Mesendoderm (in vitro differentiated cells): ENCODE measurements at regions not wholly inside any gene's neighbourhood (a gene's known extent, or its start where the extent isn't known, plus 50 kb on each side); places are given as distances from the start of the nearest gene placed in this dataset.

Experiments
- DNase-seq: peaks from one replicate; pipeline ENCODE4 v3.0.0; 2013
- H2AK5ac ChIP-seq: 2 replicates; pipeline ENCODE4 v1.6.1; 2013; ENCODE audit warnings: low read length, inconsistent platforms
- H2BK120ac ChIP-seq: 2 replicates; pipeline ENCODE4 v1.6.1; 2013; ENCODE audit warnings: low read depth, mild to moderate bottlenecking, low read length, moderate library complexity, mixed read lengths
- H2BK15ac ChIP-seq: replicated peaks from 2 replicates; pipeline ENCODE4 v1.6.1; 2013; ENCODE audit warnings: low read depth, mild to moderate bottlenecking, moderate library complexity
- H2BK5ac ChIP-seq: 2 replicates; pipeline ENCODE4 v1.6.1; 2013; ENCODE audit warnings: low read length, inconsistent platforms
- H3K18ac ChIP-seq: 2 replicates; pipeline ENCODE4 v1.6.1; 2013; ENCODE audit warnings: mild to moderate bottlenecking, low read length, mixed read lengths
- H3K23ac ChIP-seq: one replicate; pipeline ENCODE4 v1.6.1; 2013; ENCODE audit warnings: low read length
- H3K27ac ChIP-seq: 2 replicates; pipeline ENCODE4 v1.5.1; 2013; ENCODE audit warnings: low read depth, mild to moderate bottlenecking, inconsistent platforms, low read length, moderate library complexity
- H3K27me3 ChIP-seq: 2 replicates; pipeline ENCODE4 v1.6.1; 2013; ENCODE audit warnings: low read length, control low read depth, mild to moderate bottlenecking, inconsistent platforms; ENCODE audit not compliant: insufficient read depth, poor library complexity
- H3K36me3 ChIP-seq: 2 replicates; pipeline ENCODE4 v1.6.1; 2013; ENCODE audit warnings: low read length, inconsistent platforms; ENCODE audit not compliant: control insufficient read depth, insufficient read depth
- H3K4ac ChIP-seq: one replicate; pipeline ENCODE4 v1.6.1; 2013; ENCODE audit warnings: low read depth, mild to moderate bottlenecking, low read length, moderate library complexity
- H3K4me1 ChIP-seq: 2 replicates; pipeline ENCODE4 v1.6.1; 2013; ENCODE audit warnings: low read depth, low read length, inconsistent platforms; ENCODE audit not compliant: control insufficient read depth
- H3K4me2 ChIP-seq: 2 replicates; pipeline ENCODE4 v1.6.1; 2013; ENCODE audit warnings: low read length
- H3K4me3 ChIP-seq: 2 replicates; pipeline ENCODE4 v1.5.1; 2013; ENCODE audit warnings: mild to moderate bottlenecking, low read length
- H3K56ac ChIP-seq: one replicate; pipeline ENCODE4 v1.6.1; 2013; ENCODE audit warnings: low read length
- H3K79me1 ChIP-seq: 2 replicates; pipeline ENCODE4 v1.6.1; 2013; ENCODE audit warnings: low read length, inconsistent platforms
- H3K79me2 ChIP-seq: 2 replicates; pipeline ENCODE4 v1.6.1; 2013; ENCODE audit warnings: mild to moderate bottlenecking, low read length; ENCODE audit not compliant: control insufficient read depth, insufficient read depth
- H3K9ac ChIP-seq: 2 replicates; pipeline ENCODE4 v1.6.1; 2013; ENCODE audit warnings: low read length, inconsistent platforms
- H4K5ac ChIP-seq: one replicate; pipeline ENCODE4 v1.6.1; 2013; ENCODE audit warnings: low read length
- H4K8ac ChIP-seq: one replicate; pipeline ENCODE4 v1.6.1; 2013; ENCODE audit warnings: low read depth, mild to moderate bottlenecking, control low read depth, low read length, moderate library complexity
- WGBS: extraction: QIAGEN DNeasy Blood & Tissue Kit; methylation state at CpG from one replicate; pipeline ENCODE4 v1.1.7; 2013; ENCODE audit warnings: low lambda C conversion rate, missing lambda C conversion rate; ENCODE audit not compliant: insufficient coverage; ENCODE audit errors: extremely low coverage; 5-methylcytosine and 5-hydroxymethylcytosine counted together

- no peak overlapping the region for H3K4ac ChIP-seq
- H3K79me2 ChIP-seq: no peaks in the 10 kb centered on the region
- H3K4me1 ChIP-seq: no peaks in the 10 kb centered on the region
- H2BK120ac ChIP-seq: no peak overlapping the region
- no CpG with 5 or more reads among the region's 2 CpGs for WGBS
- H3K79me1 ChIP-seq: no peaks in the 10 kb centered on the region
- H4K8ac ChIP-seq: no peak overlapping the region
- H3K18ac ChIP-seq: no peak overlapping the region
- H3K4me2 ChIP-seq: no peak overlapping the region
- H2BK15ac ChIP-seq: no peak overlapping the region
- H3K9ac ChIP-seq: no peak overlapping the region
- no peak overlapping the region for H3K4me3 ChIP-seq
- H2BK5ac ChIP-seq: no peak overlapping the region
- no peak overlapping the region for H3K56ac ChIP-seq
- no peaks in the 10 kb centered on the region for H3K27me3 ChIP-seq
- H4K5ac ChIP-seq: no peak overlapping the region
- no peaks in the 10 kb centered on the region for H3K36me3 ChIP-seq
- H3K27ac ChIP-seq: no peak overlapping the region
- no peak overlapping the region for H3K23ac ChIP-seq
- DNase-seq: no peak
- no peak overlapping the region for H2AK5ac ChIP-seq
These were observed 168.1 kb upstream of the GSC start for GRCh38 chr14:94938016-94938415.

GRCh38 chr14:94936901-94937685, 167.2 kb upstream of the GSC start:
- Histone ChIP-seq H2BK15ac (no peak overlapping the region), H3K9ac (no peak overlapping the region), H3K4ac (no peak overlapping the region), H3K4me3 (no peak overlapping the region), H3K79me2 (no peaks in the 10 kb centered on the region), H2BK5ac (no peak overlapping the region), H3K36me3 (no peaks in the 10 kb centered on the region), H2BK120ac (no peak overlapping the region), H3K18ac (no peak overlapping the region), H2AK5ac (no peak overlapping the region), H3K56ac (no peak overlapping the region), H3K27ac (no peak overlapping the region), H3K27me3 (no peaks in the 10 kb centered on the region), H4K5ac (no peak overlapping the region), H3K23ac (no peak overlapping the region), H4K8ac (no peak overlapping the region), H3K79me1 (no peaks in the 10 kb centered on the region), H3K4me1 (no peaks in the 10 kb centered on the region), H3K4me2 (no peak overlapping the region)
- WGBS: no CpG with 5 or more reads among the region's 24 CpGs
- DNase-seq: no peak

- H4K5ac ChIP-seq: no peak overlapping the region
- H2BK15ac ChIP-seq: no peak overlapping the region
- H3K4ac ChIP-seq: no peak overlapping the region
- no peak overlapping the region for H3K18ac ChIP-seq
- no peak overlapping the region for H4K8ac ChIP-seq
- no peaks in the 10 kb centered on the region for H3K79me1 ChIP-seq
- no peak overlapping the region for H2BK120ac ChIP-seq
- H3K23ac ChIP-seq: no peak overlapping the region
- no peak overlapping the region for H3K56ac ChIP-seq
- H3K79me2 ChIP-seq: no peaks in the 10 kb centered on the region
- no peak overlapping the region for H3K9ac ChIP-seq
- no peaks in the 10 kb centered on the region for H3K27me3 ChIP-seq
- H2AK5ac ChIP-seq: no peak overlapping the region
- H3K4me1 ChIP-seq: no peaks in the 10 kb centered on the region
- no peak overlapping the region for H3K27ac ChIP-seq
- DNase-seq: no peak
- no peaks in the 10 kb centered on the region for H3K36me3 ChIP-seq
- no peak overlapping the region for H2BK5ac ChIP-seq
- no peak overlapping the region for H3K4me2 ChIP-seq
- no CpG with 5 or more reads among the region's 26 CpGs for WGBS
- H3K4me3 ChIP-seq: no peak overlapping the region
These were observed 166.5 kb upstream of the GSC start for GRCh38 chr14:94936401-94936892.

- Histone ChIP-seq H3K4me3 (no peak overlapping the region), H3K4me1 (no peaks in the 10 kb centered on the region), H3K4ac (no peak overlapping the region), H3K23ac (no peak overlapping the region), H3K27me3 (no peaks in the 10 kb centered on the region), H2BK15ac (no peak overlapping the region), H2BK120ac (no peak overlapping the region), H3K79me2 (no peaks in the 10 kb centered on the region), H4K8ac (no peak overlapping the region), H3K18ac (no peak overlapping the region), H3K9ac (no peak overlapping the region), H2BK5ac (no peak overlapping the region), H3K36me3 (no peaks in the 10 kb centered on the region), H2AK5ac (no peak overlapping the region), H3K4me2 (no peak overlapping the region), H3K56ac (no peak overlapping the region), H3K27ac (no peak overlapping the region), H4K5ac (no peak overlapping the region), H3K79me1 (no peaks in the 10 kb centered on the region)
- no CpG with 5 or more reads among the region's 13 CpGs for whole genome bisulfite sequencing
- no peak for DNase-seq
These were observed 165.9 kb upstream of the GSC start for GRCh38 chr14:94935706-94936300.

GRCh38 chr14:94934276-94934810, 164.4 kb upstream of the GSC start:
- Histone ChIP-seq H3K4me1 (no peaks in the 10 kb centered on the region), H3K79me1 (no peaks in the 10 kb centered on the region), H3K18ac (no peak overlapping the region), H2AK5ac (no peak overlapping the region), H3K4me3 (no peak overlapping the region), H3K4ac (no peak overlapping the region), H3K56ac (no peak overlapping the region), H3K79me2 (no peaks in the 10 kb centered on the region), H3K27me3 (no peaks in the 10 kb centered on the region), H3K27ac (no peak overlapping the region), H4K8ac (no peak overlapping the region), H3K4me2 (no peak overlapping the region), H3K36me3 (no peaks in the 10 kb centered on the region), H3K9ac (no peak overlapping the region), H2BK5ac (no peak overlapping the region), H2BK120ac (no peak overlapping the region), H4K5ac (no peak overlapping the region), H3K23ac (no peak overlapping the region), H2BK15ac (no peak overlapping the region)
- no CpG with 5 or more reads among the region's 6 CpGs for WGBS
- no peak for DNase-seq
